CD4-positive, alpha-beta T cell (primary cell): ENCODE measurements at regions not wholly inside any gene's neighbourhood (a gene's known extent, or its start where the extent isn't known, plus 50 kb on each side); places are given as distances from the start of the nearest gene placed in this dataset.

Experiments
- ATAC-seq: fragments of 200-7000 bp; cut with Tn5 transposase; one replicate; pipeline ENCODE4 v1.10.0; 2022; ENCODE audit warnings: mild to moderate bottlenecking; ENCODE audit not compliant: poor library complexity
- CTCF ChIA-PET: fragments of 350-600 bp; sonication (Branson Sonifier 250); formaldehyde crosslinking; loops from one replicate; lab custom pipeline; 2021; ENCODE audit warnings: antibody characterized with exemption, inconsistent platforms; lab: Charles Lee
- POLR2A ChIA-PET: fragments of 350-600 bp; sonication (Branson Sonifier 250); formaldehyde crosslinking; loops from one replicate; lab custom pipeline; 2021; ENCODE audit warnings: antibody characterized with exemption, inconsistent platforms; lab: Charles Lee
- DNase-seq, 14 experiments: peaks; one replicate each; pipeline ENCODE4 v3.0.0-alpha.2; 2013 to 2020; ENCODE audit warnings: mixed read lengths in 2 of 14
- H3K27ac ChIP-seq, 2 donors: one replicate each; pipeline versions ENCODE4 v1.5.1 to v1.7.0; 2013; ENCODE audit warnings: low read length in 2 of 2, low read depth in 1 of 2, mild to moderate bottlenecking in 1 of 2
- H3K27me3 ChIP-seq, 2 experiments: 1 replicate in 1 of 2; 2 replicates in 1 of 2; pipeline versions ENCODE4 v1.6.1 to v1.7.0; 2013; ENCODE audit warnings: low read length in 2 of 2, control low read depth in 1 of 2, mild to moderate bottlenecking in 1 of 2, moderate library complexity in 1 of 2; ENCODE audit not compliant: insufficient read depth in 2 of 2, control insufficient read depth in 1 of 2
- H3K36me3 ChIP-seq: one replicate; pipeline ENCODE4 v1.6.1; 2013; ENCODE audit warnings: low read length, control low read depth; ENCODE audit not compliant: insufficient read depth
- H3K4me1 ChIP-seq: one replicate; pipeline ENCODE4 v1.6.1; 2013; ENCODE audit warnings: low read length, control low read depth; ENCODE audit not compliant: insufficient read depth
- H3K4me3 ChIP-seq: one replicate; pipeline ENCODE4 v1.5.1; 2013; ENCODE audit warnings: mild to moderate bottlenecking, low read length, moderate library complexity
- H3K9me3 ChIP-seq, 2 experiments: 1 replicate in 1 of 2; 2 replicates in 1 of 2; pipeline versions ENCODE4 v1.6.1 to v1.7.0; 2013; ENCODE audit warnings: low read length in 2 of 2, mild to moderate bottlenecking in 2 of 2, control low read depth in 1 of 2, moderate library complexity in 1 of 2; ENCODE audit not compliant: control insufficient read depth in 1 of 2, insufficient read depth in 1 of 2
- H3K27ac Mint-ChIP-seq: one replicate; pipeline ENCODE4 v1.8.0; 2020; ENCODE audit warnings: mixed read lengths
- H3K27me3 Mint-ChIP-seq: one replicate; pipeline ENCODE4 v1.8.0; 2021; ENCODE audit warnings: mixed read lengths
- H3K36me3 Mint-ChIP-seq: one replicate; pipeline ENCODE4 v1.8.0; 2021; ENCODE audit warnings: low read depth, mixed read lengths
- H3K4me1 Mint-ChIP-seq: one replicate; pipeline ENCODE4 v1.8.0; 2021; ENCODE audit warnings: low read depth, mixed read lengths
- H3K4me3 Mint-ChIP-seq: one replicate; pipeline ENCODE4 v1.8.0; 2020; ENCODE audit warnings: mild to moderate bottlenecking, mixed read lengths
- H3K9me3 Mint-ChIP-seq: one replicate; pipeline ENCODE4 v1.8.0; 2020; ENCODE audit warnings: mixed read lengths
- intact Hi-C, 2 experiments: fragments of 100-400 bp; cut with DNase I in 1 of 2; cut with micrococcal nuclease in 1 of 2; formaldehyde crosslinking; loops; one replicate each; pipeline versions ENCODE4 v1.15.1 to v1.9.0; 2023 to 2025; cut with DNase I, micrococcal nuclease
- TF ChIP-seq, protein P1 (sequence below): fragments of 200-600 bp; IDR thresholded peaks from one replicate; pipeline ENCODE4 v1.8.0; 2022; ENCODE audit warnings: antibody characterized with exemption, mild to moderate bottlenecking

DNA sequence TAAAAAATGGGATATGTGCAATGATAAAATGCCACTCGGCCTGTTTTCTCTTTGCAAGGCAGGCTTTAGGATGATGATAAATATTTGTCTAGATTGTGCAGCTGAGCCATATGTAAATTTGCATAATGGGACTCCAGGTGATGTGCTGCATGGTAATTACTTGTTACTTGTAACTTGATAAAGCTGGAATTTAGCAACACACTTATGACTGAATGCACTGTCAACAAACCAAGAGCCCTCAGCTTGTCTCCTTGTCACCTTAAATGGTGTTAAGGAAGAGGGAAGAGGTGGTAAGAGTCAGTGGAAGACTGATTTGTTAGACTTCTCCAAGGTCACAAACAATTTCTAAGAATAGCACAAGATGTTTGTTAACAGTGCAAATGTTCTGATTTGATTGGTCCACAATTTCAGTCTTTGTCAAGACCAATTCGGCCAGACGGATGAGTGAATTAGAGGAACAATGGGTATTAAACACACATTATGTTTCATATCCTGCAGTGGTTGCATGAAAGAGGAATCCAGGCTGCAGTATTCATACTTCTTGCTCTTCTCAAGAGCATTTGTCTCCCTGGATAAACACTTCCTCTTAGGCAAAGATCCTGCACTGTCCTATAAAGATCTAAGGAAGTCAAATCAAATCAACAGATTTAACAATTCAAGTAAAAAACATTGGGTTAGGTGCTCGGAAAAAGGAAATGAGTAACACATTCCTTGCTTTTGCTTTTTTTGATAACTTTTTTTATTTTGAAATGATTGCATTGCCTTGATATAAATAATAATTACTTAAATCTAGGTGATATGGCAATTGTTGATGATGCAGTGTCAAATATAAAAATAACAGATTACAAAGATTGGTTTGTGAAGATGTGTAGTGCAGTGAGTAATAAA lies 448.3 kb upstream of the DDI1 start:
- no peak overlapping the region for H3K27ac Mint-ChIP-seq
- ATAC-seq: no peak
- Histone ChIP-seq H3K4me1 (no peaks in the 10 kb centered on the region), H3K4me3 (no peak overlapping the region), H3K9me3 (no peaks in the 10 kb centered on the region), H3K36me3 (no peaks in the 10 kb centered on the region), H3K27me3 (peaks cover 0 to 5% of the 10 kb centered on the region in 2 experiments), H3K27ac (no peak overlapping the region)
- TF ChIP-seq, protein P1, sequence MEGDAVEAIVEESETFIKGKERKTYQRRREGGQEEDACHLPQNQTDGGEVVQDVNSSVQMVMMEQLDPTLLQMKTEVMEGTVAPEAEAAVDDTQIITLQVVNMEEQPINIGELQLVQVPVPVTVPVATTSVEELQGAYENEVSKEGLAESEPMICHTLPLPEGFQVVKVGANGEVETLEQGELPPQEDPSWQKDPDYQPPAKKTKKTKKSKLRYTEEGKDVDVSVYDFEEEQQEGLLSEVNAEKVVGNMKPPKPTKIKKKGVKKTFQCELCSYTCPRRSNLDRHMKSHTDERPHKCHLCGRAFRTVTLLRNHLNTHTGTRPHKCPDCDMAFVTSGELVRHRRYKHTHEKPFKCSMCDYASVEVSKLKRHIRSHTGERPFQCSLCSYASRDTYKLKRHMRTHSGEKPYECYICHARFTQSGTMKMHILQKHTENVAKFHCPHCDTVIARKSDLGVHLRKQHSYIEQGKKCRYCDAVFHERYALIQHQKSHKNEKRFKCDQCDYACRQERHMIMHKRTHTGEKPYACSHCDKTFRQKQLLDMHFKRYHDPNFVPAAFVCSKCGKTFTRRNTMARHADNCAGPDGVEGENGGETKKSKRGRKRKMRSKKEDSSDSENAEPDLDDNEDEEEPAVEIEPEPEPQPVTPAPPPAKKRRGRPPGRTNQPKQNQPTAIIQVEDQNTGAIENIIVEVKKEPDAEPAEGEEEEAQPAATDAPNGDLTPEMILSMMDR: no peak
- no peaks in the 10 kb centered on the region for H3K9me3 Mint-ChIP-seq
- no peak for DNase-seq
- ChIA-PET CTCF (interaction anchor here (0.8 kb wide), 1 partner anchor 20 kb away, joined by 3 read pairs; no protein-coding TSS in a partner anchor), POLR2A (no interaction called here)
- H3K4me1 Mint-ChIP-seq: no peaks in the 10 kb centered on the region
- peaks cover 17% of the 10 kb centered on the region for H3K27me3 Mint-ChIP-seq
- no peak overlapping the region for H3K4me3 Mint-ChIP-seq
- no peaks in the 10 kb centered on the region for H3K36me3 Mint-ChIP-seq
- intact Hi-C loops: no loop called here

DNA sequence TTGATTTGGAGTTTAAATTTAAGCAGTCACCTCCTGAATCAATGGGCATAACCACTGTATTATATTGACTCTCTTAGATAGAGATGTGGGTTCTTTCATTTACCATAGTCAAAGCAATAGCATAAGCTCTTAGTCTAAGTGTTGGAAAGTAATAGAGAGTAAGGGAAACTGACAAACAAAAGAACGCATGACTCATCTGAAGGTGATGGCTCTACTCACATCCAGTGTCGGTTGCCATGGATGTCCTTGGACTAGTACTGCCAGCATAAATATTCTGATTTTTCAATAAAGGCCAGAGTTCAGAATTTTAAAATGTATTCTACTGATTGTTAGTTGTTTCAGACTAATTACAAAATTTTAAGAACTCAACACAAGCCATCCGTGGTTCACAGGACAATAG lies 444.9 kb upstream of the DDI1 start:
- Mint-ChIP-seq H3K9me3 (no peaks in the 10 kb centered on the region), H3K36me3 (no peaks in the 10 kb centered on the region), H3K4me3 (no peak overlapping the region), H3K27me3 (peaks cover 12% of the 10 kb centered on the region), H3K27ac (no peak overlapping the region), H3K4me1 (no peaks in the 10 kb centered on the region)
- TF ChIP-seq, protein P1: no peak
- no peak overlapping the region for H3K4me3 ChIP-seq
- H3K27ac ChIP-seq: no peak overlapping the region
- CTCF ChIA-PET: interaction anchor here (0.9 kb wide), 1 partner anchor 9 kb away, joined by 3 read pairs; no protein-coding TSS in a partner anchor
- ATAC-seq (no peak), DNase-seq (no peak)
- H3K36me3 ChIP-seq: no peaks in the 10 kb centered on the region
- intact Hi-C loops: no loop called here
- no peaks in the 10 kb centered on the region for H3K9me3 ChIP-seq
- H3K27me3 ChIP-seq: peaks cover 0 to 5% of the 10 kb centered on the region in 2 experiments
- POLR2A ChIA-PET: no interaction called here
- no peaks in the 10 kb centered on the region for H3K4me1 ChIP-seq

DNA sequence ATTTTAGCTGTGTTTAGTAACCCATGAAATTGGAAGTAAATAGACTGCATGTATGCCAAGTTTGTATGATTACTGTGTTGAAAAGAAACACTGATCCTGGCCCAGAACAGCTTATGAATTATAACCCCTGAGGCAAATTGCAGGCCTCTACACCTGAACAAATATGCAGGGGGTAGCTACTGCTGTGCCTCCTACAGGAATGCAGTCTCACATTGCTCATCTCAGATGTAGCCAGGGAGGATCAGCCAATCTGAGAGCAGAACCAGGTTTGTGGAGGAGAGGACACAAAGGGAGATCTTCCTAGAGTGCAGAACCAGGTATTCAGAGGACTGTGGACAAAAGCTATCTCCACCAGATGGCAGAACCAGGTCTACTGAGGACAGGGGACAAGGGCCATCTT lies 442.2 kb upstream of the DDI1 start:
- Histone ChIP-seq H3K4me3 (no peak overlapping the region), H3K27ac (no peak overlapping the region), H3K4me1 (no peaks in the 10 kb centered on the region), H3K36me3 (no peaks in the 10 kb centered on the region), H3K27me3 (no peaks in the 10 kb centered on the region), H3K9me3 (no peaks in the 10 kb centered on the region)
- no peak overlapping the region for H3K27ac Mint-ChIP-seq
- H3K9me3 Mint-ChIP-seq: no peaks in the 10 kb centered on the region
- ATAC-seq: no peak
- CTCF ChIA-PET: no interaction called here
- H3K4me1 Mint-ChIP-seq: no peaks in the 10 kb centered on the region
- intact Hi-C loops: no loop called here
- no peak overlapping the region for H3K4me3 Mint-ChIP-seq
- POLR2A ChIA-PET: interaction anchor here (0.6 kb wide), 1 partner anchor 176 kb away, joined by 3 read pairs; no protein-coding TSS in a partner anchor
- no peaks in the 10 kb centered on the region for H3K36me3 Mint-ChIP-seq
- H3K27me3 Mint-ChIP-seq: peaks cover 6% of the 10 kb centered on the region
- no peak for DNase-seq
- TF ChIP-seq, protein P1: no peak
